Smooth muscle cell (in vitro differentiated cells): ENCODE measurements at regions not wholly inside any gene's neighbourhood (a gene's known extent, or its start where the extent isn't known, plus 50 kb on each side); places are given as distances from the start of the nearest gene placed in this dataset.

Experiments
- DNase-seq: peaks from one replicate; lab custom pipeline; 2025; ENCODE audit not compliant: unreplicated experiment; lab: John Stamatoyannopoulos, UW
- H2AFZ ChIP-seq: fragments of 200-600 bp; sonication (generic); 2 replicates; pipeline ENCODE4 v1.6.0; 2016; ENCODE audit warnings: antibody characterized with exemption, low read depth, mild to moderate bottlenecking
- H3F3A ChIP-seq: fragments of 200-600 bp; sonication (generic); 2 replicates; pipeline ENCODE4 v1.6.0; 2017; ENCODE audit warnings: antibody characterized with exemption, low read depth
- H3K27ac ChIP-seq: fragments of 200-600 bp; sonication (generic); 2 replicates; pipeline ENCODE4 v1.5.1; 2016; ENCODE audit warnings: low read depth, mild to moderate bottlenecking
- H3K27me3 ChIP-seq: fragments of 200-600 bp; sonication (generic); 2 replicates; pipeline ENCODE4 v1.6.1; 2016; ENCODE audit warnings: low read depth, mild to moderate bottlenecking
- H3K36me3 ChIP-seq: fragments of 200-600 bp; sonication (generic); 2 replicates; pipeline ENCODE4 v1.5.1; 2016; ENCODE audit warnings: low read depth
- H3K4me1 ChIP-seq: fragments of 200-600 bp; sonication (generic); 2 replicates; pipeline ENCODE4 v1.5.1; 2016; ENCODE audit warnings: low read depth
- H3K4me2 ChIP-seq: fragments of 200-600 bp; sonication (generic); 2 replicates; pipeline ENCODE4 v1.6.0; 2016; ENCODE audit warnings: mild to moderate bottlenecking
- H3K4me3 ChIP-seq: fragments of 200-600 bp; sonication (generic); 2 replicates; pipeline ENCODE4 v1.5.1; 2016; ENCODE audit warnings: mild to moderate bottlenecking
- H3K79me2 ChIP-seq: fragments of 200-600 bp; sonication (generic); 2 replicates; pipeline ENCODE4 v1.6.0; 2016; ENCODE audit warnings: low read depth, mild to moderate bottlenecking
- H3K9ac ChIP-seq: fragments of 200-600 bp; sonication (generic); 2 replicates; pipeline ENCODE4 v1.6.0; 2016; ENCODE audit warnings: low read depth
- H3K9me3 ChIP-seq: fragments of 200-600 bp; sonication (generic); replicated peaks from 2 replicates; pipeline ENCODE4 v1.5.1; 2016; ENCODE audit warnings: low read depth
- H4K20me1 ChIP-seq: fragments of 200-600 bp; sonication (generic); 2 replicates; pipeline ENCODE4 v1.6.0; 2016; ENCODE audit warnings: low read depth
- CTCF ChIP-seq: fragments of 200-600 bp; sonication (generic); IDR thresholded peaks from 2 replicates; pipeline ENCODE4 v1.5.1; 2017; ENCODE audit warnings: borderline replicate concordance, mild to moderate bottlenecking, antibody characterized with exemption; ENCODE audit not compliant: insufficient read depth, poor library complexity, severe bottlenecking
- WGBS: methylation state at CpG from one replicate; pipeline ENCODE4 v1.1.7; 2016; ENCODE audit warnings: low lambda C conversion rate; 5-methylcytosine and 5-hydroxymethylcytosine counted together

- no peaks in the 10 kb centered on the region for H3K9me3 ChIP-seq
- peak overlapping the region; percentile 95 for H3K27ac ChIP-seq
- WGBS, result 73% methylated on average over 5 of the region's 5 CpGs
- H3K27me3 ChIP-seq, result no peaks in the 10 kb centered on the region
- peaks cover 34% of the 10 kb centered on the region for H3F3A ChIP-seq
- no peaks in the 10 kb centered on the region for H4K20me1 ChIP-seq
- H3K4me3 ChIP-seq, result no peak overlapping the region
- H3K9ac ChIP-seq, result peak overlapping the region; percentile 73
- no peak for TF ChIP-seq CTCF
- peaks cover 7% of the 10 kb centered on the region for H3K4me1 ChIP-seq
- H3K36me3 ChIP-seq, result no peaks in the 10 kb centered on the region
- no peak for DNase-seq
- H3K4me2 ChIP-seq, result peak overlapping the region; percentile 72
- no peaks in the 10 kb centered on the region for H3K79me2 ChIP-seq
- no peak overlapping the region for H2AFZ ChIP-seq
These were observed 57.6 kb upstream of the MEDAG start for GRCh38 chr13:30848332-30849027.

GRCh38 chr13:30849611-30850010 is 56.5 kb upstream of the MEDAG start:
- Histone ChIP-seq H3K4me2 (no peak overlapping the region), H4K20me1 (no peaks in the 10 kb centered on the region)
- no peak for TF ChIP-seq CTCF

GRCh38 chr13:30850204-30850866 is 55.7 kb upstream of the MEDAG start:
- Histone ChIP-seq H3K9ac (no peak overlapping the region), H2AFZ (no peak overlapping the region), H3K4me1 (peaks cover 7% of the 10 kb centered on the region), H3F3A (peaks cover 34% of the 10 kb centered on the region), H3K36me3 (no peaks in the 10 kb centered on the region), H3K27me3 (no peaks in the 10 kb centered on the region), H3K9me3 (no peaks in the 10 kb centered on the region), H4K20me1 (no peaks in the 10 kb centered on the region), H3K4me2 (peak overlapping the region; percentile 20), H3K27ac (peak overlapping the region; percentile 54), H3K4me3 (no peak overlapping the region), H3K79me2 (no peaks in the 10 kb centered on the region)
- DNase-seq, result no peak
- WGBS, result 51% methylated on average over 2 of the region's 2 CpGs
- no peak for TF ChIP-seq CTCF

More at GRCh38 chr13:30849611-30850010, 56.5 kb upstream of the MEDAG start:
- Histone ChIP-seq H3K4me1 (peaks cover 7% of the 10 kb centered on the region), H3K9me3 (no peaks in the 10 kb centered on the region), H3K27ac (no peak overlapping the region), H3K9ac (no peak overlapping the region), H3K79me2 (no peaks in the 10 kb centered on the region), H2AFZ (no peak overlapping the region), H3K27me3 (no peaks in the 10 kb centered on the region), H3K4me3 (no peak overlapping the region), H3K36me3 (no peaks in the 10 kb centered on the region), H3F3A (peaks cover 34% of the 10 kb centered on the region)
- DNase-seq, result no peak
- 90% methylated on average over 4 of the region's 4 CpGs for WGBS

- Histone ChIP-seq H3K27ac (peak overlapping the region; percentile 54), H2AFZ (no peak overlapping the region), H3K36me3 (no peaks in the 10 kb centered on the region), H4K20me1 (no peaks in the 10 kb centered on the region), H3K4me2 (peak overlapping the region; percentile 20), H3K4me3 (no peak overlapping the region), H3K9me3 (no peaks in the 10 kb centered on the region), H3K9ac (no peak overlapping the region), H3F3A (peaks cover 34% of the 10 kb centered on the region), H3K27me3 (no peaks in the 10 kb centered on the region), H3K4me1 (peaks cover 7% of the 10 kb centered on the region), H3K79me2 (no peaks in the 10 kb centered on the region)
- no peak for TF ChIP-seq CTCF
- DNase-seq, result no peak
These were observed 55.2 kb upstream of the MEDAG start for GRCh38 chr13:30850867-30851211.
